CD4-positive, alpha-beta T cell treated with Interleukin-15 for 4 hours (primary cell): ENCODE measurements at regions not wholly inside any gene's neighbourhood (a gene's known extent, or its start where the extent isn't known, plus 50 kb on each side); places are given as distances from the start of the nearest gene placed in this dataset.
"Not testable (repeated sequence)": the region's sequence is repeated elsewhere in the genome, so short reads cannot be mapped to it uniquely, and the experiment has no call there.

Experiments used
- DNase-seq: peaks from one replicate; pipeline ENCODE4 v3.0.0-alpha.2; 2020; ENCODE audit warnings: low spot score

- DNase-seq, result no peak
Measured at GRCh38 chr10:128577958-128578750, 451.9 kb upstream of the MKI67 start.

- DNase-seq, result no peak
Measured at GRCh38 chr10:128578766-128579165, 452.5 kb upstream of the MKI67 start.

- no peak for DNase-seq
Measured at GRCh38 chr10:128579280-128579865, 453.1 kb upstream of the MKI67 start.

GRCh38 chr10:128579901-128580300, 453.7 kb upstream of the MKI67 start:
- no peak for DNase-seq

- not testable (repeated sequence) for DNase-seq
Measured at GRCh38 chr10:128583125-128583524, 456.9 kb upstream of the MKI67 start.

GRCh38 chr10:128586599-128586998, 460.4 kb upstream of the MKI67 start:
- not testable (repeated sequence) for DNase-seq

- DNase-seq, result no peak
Measured at GRCh38 chr10:128587689-128588088, 461.5 kb upstream of the MKI67 start.

- DNase-seq, result no peak
Measured at GRCh38 chr10:128588402-128588801, 462.2 kb upstream of the MKI67 start.

- no peak for DNase-seq
Measured at GRCh38 chr10:128594688-128595087, 468.5 kb upstream of the MKI67 start.

- no peak for DNase-seq
Measured at GRCh38 chr10:128596906-128597305, 470.7 kb upstream of the MKI67 start.

GRCh38 chr10:128599030-128599429, 472.8 kb upstream of the MKI67 start:
- DNase-seq, result no peak

- DNase-seq, result no peak
Measured at GRCh38 chr10:128599538-128599937, 473.3 kb upstream of the MKI67 start.

- no peak for DNase-seq
Measured at GRCh38 chr10:128602183-128602582, 476.0 kb upstream of the MKI67 start.

GRCh38 chr10:128604025-128604424, 477.8 kb upstream of the MKI67 start:
- no peak for DNase-seq

GRCh38 chr10:128605180-128605579, 479.0 kb upstream of the MKI67 start:
- no peak for DNase-seq

- DNase-seq, result no peak
Measured at GRCh38 chr10:128606055-128606454, 479.8 kb upstream of the MKI67 start.

GRCh38 chr10:128608791-128609190, 482.6 kb upstream of the MKI67 start:
- DNase-seq, result no peak

GRCh38 chr10:128609460-128609859, 483.2 kb upstream of the MKI67 start:
- no peak for DNase-seq

GRCh38 chr10:128610113-128610512, 483.9 kb upstream of the MKI67 start:
- DNase-seq, result no peak

GRCh38 chr10:128612195-128612594, 486.0 kb upstream of the MKI67 start:
- DNase-seq, result no peak

- DNase-seq, result no peak
Measured at GRCh38 chr10:128612631-128613030, 486.4 kb upstream of the MKI67 start.

GRCh38 chr10:128614016-128614605, 487.9 kb upstream of the MKI67 start:
- DNase-seq, result no peak

GRCh38 chr10:128614802-128615553, 488.8 kb upstream of the MKI67 start:
- DNase-seq, result no peak
